SK-N-SH treated with all-trans-retinoic acid at 6 μM for 48 hours (cell line): ENCODE measurements at regions not wholly inside any gene's neighbourhood (a gene's known extent, or its start where the extent isn't known, plus 50 kb on each side); places are given as distances from the start of the nearest gene placed in this dataset.

ENCODE experiments used
- ARNTL ChIP-seq: fragments of 450-650 bp; formaldehyde crosslinking; IDR thresholded peaks from 2 replicates; pipeline ENCODE4 v1.5.0; 2020; ENCODE audit warnings: low read depth, mild to moderate bottlenecking, moderate library complexity, borderline replicate concordance
- GLIS3 ChIP-seq: fragments of 250-450 bp; sonication (Bioruptor Pico); IDR thresholded peaks from 2 replicates; pipeline ENCODE4 v1.5.0; 2020; ENCODE audit warnings: mild to moderate bottlenecking, moderate library complexity
- ISL1 ChIP-seq: fragments of 250-450 bp; sonication (Bioruptor Pico); IDR thresholded peaks from 2 replicates; pipeline ENCODE4 v2.1.2; 2022; ENCODE audit warnings: mild to moderate bottlenecking, moderate library complexity
- ZFP30 ChIP-seq: fragments of 450-650 bp; formaldehyde crosslinking; IDR thresholded peaks from 2 replicates; pipeline ENCODE4 v1.5.0; 2022; ENCODE audit warnings: mild to moderate bottlenecking, moderate library complexity

DNA sequence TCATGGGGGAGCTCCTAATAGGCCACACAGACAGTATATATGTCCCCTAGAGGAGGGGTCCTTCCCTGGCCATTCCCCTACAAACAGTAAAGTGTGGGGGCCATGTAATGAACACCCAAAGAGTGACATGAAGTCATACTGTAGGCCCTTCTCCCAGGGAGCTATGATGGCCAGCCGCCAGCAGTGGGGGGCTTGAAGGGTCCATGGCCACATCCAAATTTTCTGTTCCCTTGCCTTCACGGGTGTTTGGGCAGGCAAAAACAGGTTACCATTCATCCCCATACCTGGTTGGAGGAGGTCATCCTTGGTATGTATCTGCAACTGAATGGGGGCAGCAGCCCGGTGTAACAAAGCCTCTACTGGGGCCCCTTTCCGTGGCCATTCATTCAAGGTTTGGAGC lies 2118.0 kb downstream of the LRRC4C start:
- TF ChIP-seq ARNTL (CRISPR knock-in tag) (no peak), ZFP30 (CRISPR knock-in tag) (no peak), ISL1 (no peak), GLIS3 (CRISPR knock-in tag) (no peak)
